ENCODE measurements at regions not wholly inside any gene's neighbourhood (a gene's known extent, or its start where the extent isn't known, plus 50 kb on each side); places are given as distances from the start of the nearest gene placed in this dataset.
"Not testable (repeated sequence)": the region's sequence is repeated elsewhere in the genome, so short reads cannot be mapped to it uniquely, and the experiment has no call there.

DNA sequence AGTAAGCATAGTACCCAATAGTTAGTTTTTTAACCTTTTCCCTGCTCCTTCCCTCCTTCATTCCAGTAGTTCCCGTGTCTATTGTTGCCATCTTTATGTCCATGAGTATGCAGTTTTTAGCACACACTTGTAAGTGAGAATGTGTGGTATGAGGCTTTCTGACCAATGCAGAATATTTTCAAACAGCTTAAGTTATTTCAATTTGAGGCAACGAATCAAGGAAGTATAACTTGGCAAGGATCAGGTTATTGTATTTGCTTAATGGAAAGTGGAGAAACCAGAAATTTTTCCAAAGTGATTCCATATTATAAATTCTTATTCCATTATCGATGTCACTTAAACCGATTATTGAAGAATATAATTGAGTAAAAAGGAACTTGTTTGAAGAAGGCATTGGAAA lies 954.8 kb downstream of the GBE1 start:
- no peak for DNase-seq
- Mint-ChIP-seq H3K36me3 (no peaks in the 10 kb centered on the region), H3K9me3 (peaks cover 4% of the 10 kb centered on the region)

GRCh38 chr3:80788914-80789313 lies 972.5 kb downstream of the GBE1 start:
- Mint-ChIP-seq H3K9me3 (peaks cover 8% of the 10 kb centered on the region), H3K4me3 (no peak overlapping the region), H3K36me3 (no peaks in the 10 kb centered on the region), H3K27ac (no peak overlapping the region), H3K27me3 (no peaks in the 10 kb centered on the region), H3K4me1 (no peaks in the 10 kb centered on the region)
- DNase-seq = no peak

More for the DNA sequence above, 954.8 kb downstream of the GBE1 start:
- Mint-ChIP-seq H3K27ac (no peak overlapping the region), H3K4me3 (no peak overlapping the region), H3K27me3 (no peaks in the 10 kb centered on the region), H3K4me1 (no peaks in the 10 kb centered on the region)

DNA sequence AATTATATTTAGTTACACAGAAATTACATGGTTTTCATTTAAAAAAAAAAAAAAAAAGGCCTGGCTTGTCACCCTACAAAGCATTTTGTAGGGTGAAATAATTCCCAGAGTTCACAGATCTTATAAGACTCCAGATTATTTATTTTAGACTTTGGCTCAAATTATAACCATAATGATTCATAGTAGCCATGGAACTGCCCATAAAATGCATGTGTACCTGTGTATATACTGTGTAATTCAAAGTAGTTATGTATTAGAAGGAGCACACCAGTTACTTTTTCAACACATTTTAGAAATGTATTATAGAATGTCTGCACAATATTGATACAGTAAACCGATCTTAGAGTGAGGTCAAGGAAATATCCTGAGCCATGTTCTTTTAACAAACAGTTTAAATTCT lies 975.6 kb downstream of the GBE1 start:
- Mint-ChIP-seq H3K4me3 (no peak overlapping the region), H3K27ac (no peak overlapping the region), H3K27me3 (no peaks in the 10 kb centered on the region), H3K36me3 (no peaks in the 10 kb centered on the region), H3K9me3 (peaks cover 5% of the 10 kb centered on the region), H3K4me1 (no peaks in the 10 kb centered on the region)
- no peak for DNase-seq

GRCh38 chr3:80785475-80785874 lies 976.0 kb downstream of the GBE1 start:
- no peak for DNase-seq
- no peaks in the 10 kb centered on the region for H3K4me1 Mint-ChIP-seq
- H3K36me3 Mint-ChIP-seq = no peaks in the 10 kb centered on the region
- H3K27me3 Mint-ChIP-seq = no peaks in the 10 kb centered on the region
- H3K9me3 Mint-ChIP-seq = peaks cover 5% of the 10 kb centered on the region
- H3K27ac Mint-ChIP-seq = no peak overlapping the region
- H3K4me3 Mint-ChIP-seq = no peak overlapping the region

DNA sequence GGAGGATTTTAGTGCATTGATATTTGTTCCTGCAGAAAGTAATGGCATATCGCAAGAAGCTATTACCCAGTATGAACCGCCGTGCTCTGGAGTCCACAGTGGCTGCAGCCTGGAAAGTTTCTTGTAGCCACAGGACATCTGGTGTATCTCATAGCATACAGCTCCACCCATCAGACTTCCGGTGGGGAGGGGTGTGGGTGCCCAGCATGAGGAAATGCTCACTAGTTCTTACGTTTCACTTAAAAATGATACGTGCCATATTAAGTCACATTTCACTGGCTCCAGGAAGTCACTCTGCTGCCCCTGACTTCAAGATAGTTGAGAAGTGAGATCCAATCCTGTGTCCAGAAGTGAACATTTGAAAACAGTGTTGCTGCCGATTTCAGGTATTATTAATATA lies 990.4 kb downstream of the GBE1 start:
- Mint-ChIP-seq H3K27me3 (no peaks in the 10 kb centered on the region), H3K27ac (no peak overlapping the region), H3K4me3 (no peak overlapping the region)

GRCh38 chr3:80770106-80771074 lies 991.1 kb downstream of the GBE1 start:
- no peaks in the 10 kb centered on the region for H3K4me1 Mint-ChIP-seq
- peaks cover 2% of the 10 kb centered on the region for H3K9me3 Mint-ChIP-seq
- H3K27ac Mint-ChIP-seq = no peak overlapping the region
- DNase-seq = no peak
- peak overlapping the region; percentile 67 for H3K4me3 Mint-ChIP-seq
- no peaks in the 10 kb centered on the region for H3K27me3 Mint-ChIP-seq
- H3K36me3 Mint-ChIP-seq = no peaks in the 10 kb centered on the region

More for the DNA sequence above, 990.4 kb downstream of the GBE1 start:
- no peak for DNase-seq
- peaks cover 2% of the 10 kb centered on the region for H3K9me3 Mint-ChIP-seq
- H3K36me3 Mint-ChIP-seq = no peaks in the 10 kb centered on the region
- no peaks in the 10 kb centered on the region for H3K4me1 Mint-ChIP-seq

- Mint-ChIP-seq H3K27ac (no peak overlapping the region), H3K27me3 (no peaks in the 10 kb centered on the region), H3K4me1 (no peaks in the 10 kb centered on the region), H3K36me3 (no peaks in the 10 kb centered on the region), H3K4me3 (peak overlapping the region; percentile 67), H3K9me3 (peaks cover 2% of the 10 kb centered on the region)
- no peak for DNase-seq
These were observed 991.8 kb downstream of the GBE1 start for GRCh38 chr3:80769683-80770082.

DNA sequence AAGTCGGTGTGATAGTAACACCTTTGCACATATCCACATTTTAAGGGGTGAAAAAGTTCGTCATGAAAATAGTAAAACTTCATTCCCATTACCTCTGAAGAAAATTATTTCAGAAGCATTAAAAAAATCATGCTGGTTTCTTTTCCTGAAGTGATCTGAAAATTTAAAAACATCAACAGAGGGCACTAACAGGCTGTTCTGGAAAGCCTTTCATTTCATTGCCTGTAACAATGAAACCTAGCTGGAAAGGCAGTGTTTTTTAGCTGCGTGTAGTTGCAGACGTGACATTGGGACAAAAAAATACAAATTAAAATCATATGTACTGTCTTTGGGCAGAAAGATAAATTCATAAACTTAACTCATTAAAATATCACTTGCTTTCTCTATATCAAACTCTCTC lies 993.8 kb downstream of the GBE1 start:
- no peaks in the 10 kb centered on the region for H3K36me3 Mint-ChIP-seq
- H3K4me1 Mint-ChIP-seq = no peaks in the 10 kb centered on the region
- no peak for DNase-seq
- H3K27ac Mint-ChIP-seq = no peak overlapping the region
- no peaks in the 10 kb centered on the region for H3K27me3 Mint-ChIP-seq
- no peak overlapping the region for H3K4me3 Mint-ChIP-seq
- H3K9me3 Mint-ChIP-seq = peaks cover 2% of the 10 kb centered on the region

- no peaks in the 10 kb centered on the region for H3K27me3 Mint-ChIP-seq
- H3K9me3 Mint-ChIP-seq = peaks cover 3% of the 10 kb centered on the region
- H3K4me1 Mint-ChIP-seq = no peaks in the 10 kb centered on the region
- H3K36me3 Mint-ChIP-seq = no peaks in the 10 kb centered on the region
- no peak for DNase-seq
- no peak overlapping the region for H3K27ac Mint-ChIP-seq
- H3K4me3 Mint-ChIP-seq = no peak overlapping the region
These were observed 987.2 kb upstream of the ROBO1 start for GRCh38 chr3:80754969-80755368.

DNA sequence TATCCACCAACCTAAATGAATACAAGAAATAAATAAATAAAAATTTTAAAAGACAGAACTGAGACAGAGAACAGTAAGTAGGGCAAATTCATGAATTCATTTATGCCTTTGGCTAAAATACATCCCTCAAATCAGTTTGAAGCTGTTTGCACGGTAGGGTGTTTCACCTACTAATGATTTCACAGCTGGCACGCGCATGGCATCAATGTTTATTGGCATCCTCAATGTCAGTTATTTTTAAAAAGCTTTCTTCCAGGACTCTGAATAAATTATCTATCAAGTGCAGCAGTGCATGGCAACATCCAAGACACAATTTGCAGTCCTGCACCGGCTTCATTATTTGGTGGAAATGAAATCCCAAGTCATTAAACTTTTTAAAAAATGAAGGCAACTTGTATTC lies 985.2 kb upstream of the ROBO1 start:
- DNase-seq = no peak
- Mint-ChIP-seq H3K4me3 (no peak overlapping the region), H3K9me3 (peaks cover 2% of the 10 kb centered on the region), H3K36me3 (no peaks in the 10 kb centered on the region), H3K4me1 (no peaks in the 10 kb centered on the region), H3K27me3 (no peaks in the 10 kb centered on the region), H3K27ac (no peak overlapping the region)

DNA sequence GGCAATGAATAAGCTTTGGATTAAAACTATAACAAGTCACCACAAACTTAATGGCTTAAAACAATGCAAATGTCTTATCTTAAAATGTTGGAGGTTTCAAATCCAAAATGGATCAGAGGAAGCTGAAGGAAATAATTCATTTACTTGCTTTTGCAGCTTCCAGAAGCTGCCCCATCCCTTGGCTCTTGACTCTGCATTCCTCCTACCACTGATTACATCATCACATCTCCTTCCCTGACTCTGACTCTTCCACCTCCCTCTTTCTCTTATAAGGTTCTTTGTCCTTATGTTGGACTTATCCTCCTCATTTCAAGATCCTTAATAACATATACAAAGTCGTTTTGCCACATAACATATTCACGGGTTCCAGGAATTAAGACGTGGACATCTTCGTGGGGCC lies 982.8 kb upstream of the ROBO1 start:
- no peak for DNase-seq
- Mint-ChIP-seq H3K4me1 (no peaks in the 10 kb centered on the region), H3K27me3 (no peaks in the 10 kb centered on the region), H3K36me3 (no peaks in the 10 kb centered on the region), H3K9me3 (no peaks in the 10 kb centered on the region), H3K4me3 (no peak overlapping the region), H3K27ac (no peak overlapping the region)

- Mint-ChIP-seq H3K36me3 (no peaks in the 10 kb centered on the region), H3K4me1 (no peaks in the 10 kb centered on the region), H3K9me3 (peaks cover 10% of the 10 kb centered on the region), H3K27ac (no peak overlapping the region), H3K27me3 (no peaks in the 10 kb centered on the region), H3K4me3 (no peak overlapping the region)
- no peak for DNase-seq
These were observed 967.1 kb upstream of the ROBO1 start for GRCh38 chr3:80734920-80735319.

DNA sequence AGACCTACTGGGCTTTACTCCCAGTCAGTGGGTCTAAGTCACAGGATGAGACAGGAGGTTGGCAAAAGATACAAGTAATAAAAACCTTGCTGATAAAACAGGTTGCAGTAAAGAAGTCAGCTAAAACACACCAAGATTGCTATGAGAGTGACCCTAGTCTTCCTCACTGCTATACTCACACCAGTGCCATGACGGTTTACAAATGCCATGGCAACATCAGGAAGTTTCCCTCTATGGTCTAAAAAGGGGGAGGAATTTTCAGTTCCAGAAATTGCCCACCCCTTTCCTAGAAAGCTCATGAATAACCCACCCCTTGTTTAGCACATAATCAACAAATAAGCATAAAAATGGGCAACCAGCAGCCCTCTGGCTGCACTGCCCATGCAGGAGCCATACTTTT lies 966.7 kb upstream of the ROBO1 start:
- no peak for DNase-seq
- no peaks in the 10 kb centered on the region for H3K4me1 Mint-ChIP-seq
- H3K27me3 Mint-ChIP-seq = no peaks in the 10 kb centered on the region
- no peak overlapping the region for H3K4me3 Mint-ChIP-seq
- H3K9me3 Mint-ChIP-seq = peaks cover 8% of the 10 kb centered on the region
- H3K36me3 Mint-ChIP-seq = no peaks in the 10 kb centered on the region
- H3K27ac Mint-ChIP-seq = no peak overlapping the region

DNA sequence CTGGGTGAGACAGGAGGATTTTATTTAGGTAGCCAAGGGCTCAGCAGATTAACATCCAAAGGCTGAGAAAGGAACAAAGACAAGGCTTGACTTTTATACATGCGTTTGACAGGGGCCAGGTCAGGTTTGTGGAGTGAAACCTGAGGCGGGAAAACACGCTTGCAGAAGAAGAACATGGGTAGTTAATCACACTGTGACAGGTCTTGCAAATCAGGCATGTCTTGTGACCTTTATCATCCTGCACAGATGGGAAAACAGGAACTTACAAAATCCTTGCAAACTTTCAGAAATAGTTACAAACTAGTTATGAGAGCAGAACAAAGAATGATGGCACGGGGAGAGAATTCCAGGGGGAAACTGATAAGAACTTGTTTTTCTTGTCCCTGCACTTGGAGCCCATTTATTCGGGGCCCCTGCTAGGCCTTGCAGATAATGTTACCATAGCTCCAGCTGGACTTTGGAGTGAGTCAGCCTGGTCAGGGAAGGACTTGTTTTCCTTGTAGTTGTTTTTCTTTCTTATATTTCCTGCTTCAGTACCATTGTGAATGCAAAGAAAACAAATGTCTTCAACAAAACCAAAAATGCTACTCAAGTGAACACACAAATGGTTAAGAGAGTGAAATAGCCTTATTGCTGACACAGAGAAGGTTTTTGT lies 965.9 kb upstream of the ROBO1 start:
- peaks cover 5% of the 10 kb centered on the region for H3K9me3 Mint-ChIP-seq
- no peak overlapping the region for H3K27ac Mint-ChIP-seq
- H3K4me1 Mint-ChIP-seq = no peaks in the 10 kb centered on the region
- no peak overlapping the region for H3K4me3 Mint-ChIP-seq
- no peaks in the 10 kb centered on the region for H3K27me3 Mint-ChIP-seq
- no peak for DNase-seq
- no peaks in the 10 kb centered on the region for H3K36me3 Mint-ChIP-seq

DNA sequence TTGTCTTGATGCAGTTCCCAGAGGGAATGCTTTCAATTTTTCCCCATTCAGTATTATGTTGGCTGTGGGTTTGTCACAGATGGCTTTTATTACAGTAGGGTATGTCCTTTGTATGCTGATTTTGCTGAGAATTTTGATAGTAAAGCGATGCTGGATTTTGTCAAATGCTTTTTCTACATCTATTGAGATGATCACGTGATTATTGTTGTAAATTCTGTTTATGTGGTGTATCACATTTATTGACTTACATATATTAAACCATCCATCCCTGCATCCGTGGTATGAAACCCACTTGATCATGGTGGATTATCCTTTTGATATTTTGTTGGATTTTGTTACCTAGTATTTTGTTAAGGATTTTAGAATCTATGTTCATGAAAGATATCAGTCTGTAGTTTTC lies 959.8 kb upstream of the ROBO1 start:
- not testable (repeated sequence) for H3K27ac Mint-ChIP-seq, H3K27me3 Mint-ChIP-seq, H3K9me3 Mint-ChIP-seq

More for the DNA sequence above, 959.8 kb upstream of the ROBO1 start:
- H3K4me1 Mint-ChIP-seq, H3K4me3 Mint-ChIP-seq, H3K36me3 Mint-ChIP-seq, DNase-seq: not testable (repeated sequence)
